ENCODE measurements at regions not wholly inside any gene's neighbourhood (a gene's known extent, or its start where the extent isn't known, plus 50 kb on each side); places are given as distances from the start of the nearest gene placed in this dataset.

DNA sequence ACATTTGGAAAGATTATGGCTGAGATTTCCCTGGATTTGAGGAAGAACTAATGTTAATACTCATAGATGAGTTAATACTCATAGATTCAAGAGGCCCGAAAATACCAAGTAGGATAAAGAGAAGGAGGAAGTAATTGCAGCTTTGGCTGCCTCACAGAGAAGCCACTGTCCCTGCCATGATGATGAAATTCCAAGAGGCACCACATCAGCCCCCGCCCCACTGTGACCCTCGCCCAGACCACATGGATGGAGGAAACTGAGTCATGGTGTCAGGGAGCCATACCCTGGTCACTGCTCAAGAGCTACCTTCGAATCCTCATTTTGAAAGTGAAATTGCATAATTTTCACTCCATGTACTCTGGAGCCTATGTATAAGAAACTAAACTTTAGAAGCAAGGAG lies 57.6 kb upstream of the SLC22A11 start:
- TF ChIP-seq, protein P1, sequence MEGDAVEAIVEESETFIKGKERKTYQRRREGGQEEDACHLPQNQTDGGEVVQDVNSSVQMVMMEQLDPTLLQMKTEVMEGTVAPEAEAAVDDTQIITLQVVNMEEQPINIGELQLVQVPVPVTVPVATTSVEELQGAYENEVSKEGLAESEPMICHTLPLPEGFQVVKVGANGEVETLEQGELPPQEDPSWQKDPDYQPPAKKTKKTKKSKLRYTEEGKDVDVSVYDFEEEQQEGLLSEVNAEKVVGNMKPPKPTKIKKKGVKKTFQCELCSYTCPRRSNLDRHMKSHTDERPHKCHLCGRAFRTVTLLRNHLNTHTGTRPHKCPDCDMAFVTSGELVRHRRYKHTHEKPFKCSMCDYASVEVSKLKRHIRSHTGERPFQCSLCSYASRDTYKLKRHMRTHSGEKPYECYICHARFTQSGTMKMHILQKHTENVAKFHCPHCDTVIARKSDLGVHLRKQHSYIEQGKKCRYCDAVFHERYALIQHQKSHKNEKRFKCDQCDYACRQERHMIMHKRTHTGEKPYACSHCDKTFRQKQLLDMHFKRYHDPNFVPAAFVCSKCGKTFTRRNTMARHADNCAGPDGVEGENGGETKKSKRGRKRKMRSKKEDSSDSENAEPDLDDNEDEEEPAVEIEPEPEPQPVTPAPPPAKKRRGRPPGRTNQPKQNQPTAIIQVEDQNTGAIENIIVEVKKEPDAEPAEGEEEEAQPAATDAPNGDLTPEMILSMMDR (IDR thresholded peaks at IDR 0.05) = no peak
- TF ChIP-seq POLR2A (IDR thresholded peaks at IDR 0.05) = no peak
